Smooth muscle cell (in vitro differentiated cells): ENCODE measurements at regions not wholly inside any gene's neighbourhood (a gene's known extent, or its start where the extent isn't known, plus 50 kb on each side); places are given as distances from the start of the nearest gene placed in this dataset.
A peak's percentile ranks its signal among the peaks of the same experiment; 100 is the strongest.

Experiments
- DNase-seq: peaks from one replicate; lab custom pipeline; 2025; ENCODE audit not compliant: unreplicated experiment; lab: John Stamatoyannopoulos, UW
- H2AFZ ChIP-seq: fragments of 200-600 bp; sonication (generic); 2 replicates; pipeline ENCODE4 v1.6.0; 2016; ENCODE audit warnings: antibody characterized with exemption, low read depth, mild to moderate bottlenecking
- H3F3A ChIP-seq: fragments of 200-600 bp; sonication (generic); 2 replicates; pipeline ENCODE4 v1.6.0; 2017; ENCODE audit warnings: antibody characterized with exemption, low read depth
- H3K27ac ChIP-seq: fragments of 200-600 bp; sonication (generic); 2 replicates; pipeline ENCODE4 v1.5.1; 2016; ENCODE audit warnings: low read depth, mild to moderate bottlenecking
- H3K27me3 ChIP-seq: fragments of 200-600 bp; sonication (generic); 2 replicates; pipeline ENCODE4 v1.6.1; 2016; ENCODE audit warnings: low read depth, mild to moderate bottlenecking
- H3K36me3 ChIP-seq: fragments of 200-600 bp; sonication (generic); 2 replicates; pipeline ENCODE4 v1.5.1; 2016; ENCODE audit warnings: low read depth
- H3K4me1 ChIP-seq: fragments of 200-600 bp; sonication (generic); 2 replicates; pipeline ENCODE4 v1.5.1; 2016; ENCODE audit warnings: low read depth
- H3K4me2 ChIP-seq: fragments of 200-600 bp; sonication (generic); 2 replicates; pipeline ENCODE4 v1.6.0; 2016; ENCODE audit warnings: mild to moderate bottlenecking
- H3K4me3 ChIP-seq: fragments of 200-600 bp; sonication (generic); 2 replicates; pipeline ENCODE4 v1.5.1; 2016; ENCODE audit warnings: mild to moderate bottlenecking
- H3K79me2 ChIP-seq: fragments of 200-600 bp; sonication (generic); 2 replicates; pipeline ENCODE4 v1.6.0; 2016; ENCODE audit warnings: low read depth, mild to moderate bottlenecking
- H3K9ac ChIP-seq: fragments of 200-600 bp; sonication (generic); 2 replicates; pipeline ENCODE4 v1.6.0; 2016; ENCODE audit warnings: low read depth
- H3K9me3 ChIP-seq: fragments of 200-600 bp; sonication (generic); replicated peaks from 2 replicates; pipeline ENCODE4 v1.5.1; 2016; ENCODE audit warnings: low read depth
- H4K20me1 ChIP-seq: fragments of 200-600 bp; sonication (generic); 2 replicates; pipeline ENCODE4 v1.6.0; 2016; ENCODE audit warnings: low read depth
- WGBS: methylation state at CpG from one replicate; pipeline ENCODE4 v1.1.7; 2016; ENCODE audit warnings: low lambda C conversion rate; 5-methylcytosine and 5-hydroxymethylcytosine counted together
- TF ChIP-seq, protein P1 (sequence below): fragments of 200-600 bp; sonication (generic); IDR thresholded peaks from 2 replicates; pipeline ENCODE4 v1.5.1; 2017; ENCODE audit warnings: borderline replicate concordance, mild to moderate bottlenecking, antibody characterized with exemption; ENCODE audit not compliant: insufficient read depth, poor library complexity, severe bottlenecking

DNA sequence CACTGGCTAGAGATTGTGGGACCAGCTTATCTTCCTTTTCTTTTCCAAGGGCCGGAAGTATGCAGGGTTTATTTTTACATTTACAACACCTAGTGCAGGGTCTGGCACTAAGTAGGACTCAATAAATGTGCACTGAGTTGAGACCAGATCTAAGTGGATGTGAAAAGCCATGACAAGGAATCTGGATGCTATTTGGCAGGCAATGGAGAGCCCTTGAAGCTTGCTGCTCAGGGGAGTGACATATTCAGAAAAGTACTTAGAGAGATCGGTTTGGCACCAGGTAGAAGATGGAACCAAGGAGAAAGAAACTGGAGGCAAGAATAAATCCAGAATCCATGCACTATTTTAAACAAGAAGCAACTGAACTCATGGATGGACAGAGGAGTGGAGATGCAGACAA is 815.8 kb downstream of the MAFB start:
- no peak overlapping the region for H3K27ac ChIP-seq
- H3K27me3 ChIP-seq: no peaks in the 10 kb centered on the region
- no peak overlapping the region for H3K4me3 ChIP-seq
- TF ChIP-seq, protein P1, sequence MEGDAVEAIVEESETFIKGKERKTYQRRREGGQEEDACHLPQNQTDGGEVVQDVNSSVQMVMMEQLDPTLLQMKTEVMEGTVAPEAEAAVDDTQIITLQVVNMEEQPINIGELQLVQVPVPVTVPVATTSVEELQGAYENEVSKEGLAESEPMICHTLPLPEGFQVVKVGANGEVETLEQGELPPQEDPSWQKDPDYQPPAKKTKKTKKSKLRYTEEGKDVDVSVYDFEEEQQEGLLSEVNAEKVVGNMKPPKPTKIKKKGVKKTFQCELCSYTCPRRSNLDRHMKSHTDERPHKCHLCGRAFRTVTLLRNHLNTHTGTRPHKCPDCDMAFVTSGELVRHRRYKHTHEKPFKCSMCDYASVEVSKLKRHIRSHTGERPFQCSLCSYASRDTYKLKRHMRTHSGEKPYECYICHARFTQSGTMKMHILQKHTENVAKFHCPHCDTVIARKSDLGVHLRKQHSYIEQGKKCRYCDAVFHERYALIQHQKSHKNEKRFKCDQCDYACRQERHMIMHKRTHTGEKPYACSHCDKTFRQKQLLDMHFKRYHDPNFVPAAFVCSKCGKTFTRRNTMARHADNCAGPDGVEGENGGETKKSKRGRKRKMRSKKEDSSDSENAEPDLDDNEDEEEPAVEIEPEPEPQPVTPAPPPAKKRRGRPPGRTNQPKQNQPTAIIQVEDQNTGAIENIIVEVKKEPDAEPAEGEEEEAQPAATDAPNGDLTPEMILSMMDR: no peak
- no peak overlapping the region for H3K9ac ChIP-seq
- no peak overlapping the region for H3K4me2 ChIP-seq
- no peak for DNase-seq
- peak overlapping the region; percentile 10 for H2AFZ ChIP-seq
- H3F3A ChIP-seq: peaks cover 10% of the 10 kb centered on the region
- peaks cover 16% of the 10 kb centered on the region for H3K4me1 ChIP-seq
- WGBS: 73% methylated on average over 2 of the region's 2 CpGs
- H4K20me1 ChIP-seq: no peaks in the 10 kb centered on the region
- no peaks in the 10 kb centered on the region for H3K9me3 ChIP-seq
- no peaks in the 10 kb centered on the region for H3K36me3 ChIP-seq
- H3K79me2 ChIP-seq: no peaks in the 10 kb centered on the region

DNA sequence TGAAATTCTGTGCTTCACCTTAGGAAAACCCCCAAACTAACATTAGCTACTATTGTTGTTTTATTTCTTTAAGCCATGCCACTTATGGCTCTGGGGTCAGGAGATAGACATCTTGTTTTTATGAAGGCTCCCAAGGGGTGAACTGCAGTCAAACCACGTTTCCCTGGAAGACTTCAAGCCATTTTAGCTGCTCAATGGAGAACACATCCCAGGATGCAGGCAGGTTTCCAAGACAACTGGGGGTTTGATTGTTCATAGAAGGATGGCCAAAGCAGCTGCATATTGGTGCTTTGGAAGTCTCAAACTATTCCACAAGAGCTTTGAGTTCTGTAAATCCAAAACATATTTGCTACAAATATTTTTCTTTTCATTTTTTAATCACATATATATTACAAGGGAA is 818.0 kb downstream of the MAFB start:
- TF ChIP-seq, protein P1: no peak
- no peak overlapping the region for H3K9ac ChIP-seq
- no peak for DNase-seq
- H3K27me3 ChIP-seq: no peaks in the 10 kb centered on the region
- no peaks in the 10 kb centered on the region for H3K9me3 ChIP-seq
- H2AFZ ChIP-seq: no peak overlapping the region
- no peak overlapping the region for H3K27ac ChIP-seq
- no peaks in the 10 kb centered on the region for H3K36me3 ChIP-seq
- peaks cover 5% of the 10 kb centered on the region for H3F3A ChIP-seq
- H3K4me2 ChIP-seq: no peak overlapping the region
- H3K4me3 ChIP-seq: no peak overlapping the region
- no peaks in the 10 kb centered on the region for H3K79me2 ChIP-seq
- H3K4me1 ChIP-seq: peaks cover 16% of the 10 kb centered on the region
- 42% methylated on average over 1 of the region's 1 CpG for WGBS
- no peaks in the 10 kb centered on the region for H4K20me1 ChIP-seq

DNA sequence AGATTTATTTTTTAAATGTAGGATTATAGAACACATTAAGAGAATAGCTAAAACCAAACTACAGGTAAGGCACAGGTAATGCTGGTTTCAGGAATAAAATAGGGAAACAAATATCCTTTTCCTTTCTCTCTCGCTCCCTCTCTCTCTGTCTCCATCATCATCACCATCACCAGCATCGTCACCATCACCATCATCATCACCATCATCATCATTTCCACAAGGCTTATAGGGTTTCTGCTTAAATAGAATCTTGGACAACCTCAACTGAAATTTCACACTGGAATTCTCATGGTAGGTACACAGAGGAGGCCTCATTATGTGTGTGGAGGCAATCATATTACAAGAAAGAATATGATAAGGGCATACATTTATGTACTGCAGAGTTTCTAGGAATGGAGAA is 823.6 kb downstream of the MAFB start:
- TF ChIP-seq, protein P1: no peak
- 92% methylated on average over 2 of the region's 2 CpGs for WGBS
- H3K9me3 ChIP-seq: no peaks in the 10 kb centered on the region
- H3K27me3 ChIP-seq: no peaks in the 10 kb centered on the region
- H3K36me3 ChIP-seq: no peaks in the 10 kb centered on the region
- no peaks in the 10 kb centered on the region for H3K79me2 ChIP-seq
- H3K9ac ChIP-seq: no peak overlapping the region
- no peaks in the 10 kb centered on the region for H4K20me1 ChIP-seq
- no peak overlapping the region for H3K4me3 ChIP-seq
- H3K27ac ChIP-seq: no peak overlapping the region
- DNase-seq: no peak
- H3K4me1 ChIP-seq: peaks cover 4% of the 10 kb centered on the region
- H3F3A ChIP-seq: no peaks in the 10 kb centered on the region
- no peak overlapping the region for H2AFZ ChIP-seq
- no peak overlapping the region for H3K4me2 ChIP-seq

DNA sequence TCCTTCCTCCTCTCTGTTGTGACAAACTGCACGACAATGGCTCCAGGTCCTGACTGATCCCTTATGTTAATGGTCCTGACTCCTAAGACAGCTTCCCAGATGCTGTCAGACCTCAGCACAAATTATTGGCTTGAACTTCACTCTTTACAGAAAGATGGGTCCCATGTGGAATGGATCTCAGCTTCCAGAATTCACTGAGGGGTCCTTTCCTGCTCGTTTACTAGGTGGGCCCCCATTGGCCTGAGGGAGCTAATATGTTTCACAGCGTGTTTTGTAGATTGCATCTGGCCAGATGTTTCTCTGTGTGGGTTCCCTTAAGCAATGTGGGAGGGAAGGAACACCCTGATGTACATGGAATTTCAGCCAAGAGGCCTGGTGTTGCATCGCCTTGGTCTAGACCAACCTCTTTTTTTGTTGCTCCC is 826.6 kb downstream of the MAFB start:
- H3K79me2 ChIP-seq: no peaks in the 10 kb centered on the region
- no peaks in the 10 kb centered on the region for H3K36me3 ChIP-seq
- no peaks in the 10 kb centered on the region for H4K20me1 ChIP-seq
- 46% methylated on average over 4 of the region's 4 CpGs for WGBS
- H3K9me3 ChIP-seq: no peaks in the 10 kb centered on the region
- peak overlapping the region; percentile 9 for H3K4me2 ChIP-seq
- H2AFZ ChIP-seq: peak overlapping the region; percentile 16
- no peak overlapping the region for H3K4me3 ChIP-seq
- H3K4me1 ChIP-seq: no peaks in the 10 kb centered on the region
- H3K27ac ChIP-seq: no peak overlapping the region
- TF ChIP-seq, protein P1: no peak
- H3K27me3 ChIP-seq: no peaks in the 10 kb centered on the region
- DNase-seq: no peak
- no peaks in the 10 kb centered on the region for H3F3A ChIP-seq
- no peak overlapping the region for H3K9ac ChIP-seq
